ENCODE measurements at regions not wholly inside any gene's neighbourhood (a gene's known extent, or its start where the extent isn't known, plus 50 kb on each side); places are given as distances from the start of the nearest gene placed in this dataset.

- Mint-ChIP-seq H3K36me3 (ENCODE audit: low read depth) (no peaks in the 10 kb centered on the region), H3K27ac (ENCODE audit: unreplicated experiment) (no peak overlapping the region), H3K9me3 (ENCODE audit: low read depth) (no peaks in the 10 kb centered on the region), H3K4me3 (ENCODE audit: unreplicated experiment) (no peak overlapping the region), H3K4me1 (ENCODE audit: low read depth) (no peaks in the 10 kb centered on the region), H3K27me3 (ENCODE audit: low read depth) (peaks cover 12% of the 10 kb centered on the region)
- DNase-seq (ENCODE audit: low spot score): no peak
- no peak for TF ChIP-seq CTCF (IDR thresholded peaks at IDR 0.05)
Observed at GRCh38 chr13:103161476-103161875, 95.3 kb upstream of the SLC10A2 start.

GRCh38 chr13:103157434-103158145 lies 91.4 kb upstream of the SLC10A2 start:
- Mint-ChIP-seq H3K9me3 (ENCODE audit: low read depth) (no peaks in the 10 kb centered on the region), H3K4me3 (ENCODE audit: unreplicated experiment) (no peak overlapping the region), H3K27me3 (ENCODE audit: low read depth) (peaks cover 24% of the 10 kb centered on the region), H3K4me1 (ENCODE audit: low read depth) (no peaks in the 10 kb centered on the region), H3K27ac (ENCODE audit: unreplicated experiment) (no peak overlapping the region), H3K36me3 (ENCODE audit: low read depth) (no peaks in the 10 kb centered on the region)
- TF ChIP-seq CTCF (IDR thresholded peaks at IDR 0.05): no peak
- no peak for DNase-seq (ENCODE audit: low spot score)

- Mint-ChIP-seq H3K27me3 (ENCODE audit: low read depth) (peaks cover 24% of the 10 kb centered on the region), H3K4me3 (ENCODE audit: unreplicated experiment) (no peak overlapping the region)
Observed at GRCh38 chr13:103157016-103157415, 90.8 kb upstream of the SLC10A2 start.

GRCh38 chr13:103156346-103156998 lies 90.3 kb upstream of the SLC10A2 start:
- Mint-ChIP-seq H3K4me1 (ENCODE audit: low read depth) (no peaks in the 10 kb centered on the region), H3K27ac (ENCODE audit: unreplicated experiment) (no peak overlapping the region), H3K36me3 (ENCODE audit: low read depth) (no peaks in the 10 kb centered on the region), H3K4me3 (ENCODE audit: unreplicated experiment) (no peak overlapping the region), H3K9me3 (ENCODE audit: low read depth) (no peaks in the 10 kb centered on the region), H3K27me3 (ENCODE audit: low read depth) (peaks cover 24% of the 10 kb centered on the region)
- no peak for DNase-seq (ENCODE audit: low spot score)
- no peak for TF ChIP-seq CTCF (IDR thresholded peaks at IDR 0.05)

More at GRCh38 chr13:103157016-103157415, 90.8 kb upstream of the SLC10A2 start:
- Mint-ChIP-seq H3K27ac (ENCODE audit: unreplicated experiment) (no peak overlapping the region), H3K36me3 (ENCODE audit: low read depth) (no peaks in the 10 kb centered on the region), H3K4me1 (ENCODE audit: low read depth) (no peaks in the 10 kb centered on the region), H3K9me3 (ENCODE audit: low read depth) (no peaks in the 10 kb centered on the region)
- no peak for TF ChIP-seq CTCF (IDR thresholded peaks at IDR 0.05)
- DNase-seq (ENCODE audit: low spot score): no peak

GRCh38 chr13:103153466-103153865 lies 87.2 kb upstream of the SLC10A2 start:
- H3K9me3 Mint-ChIP-seq (ENCODE audit: low read depth): no peaks in the 10 kb centered on the region
- H3K4me3 Mint-ChIP-seq (ENCODE audit: unreplicated experiment): no peak overlapping the region
- no peak for DNase-seq (ENCODE audit: low spot score)
- H3K27me3 Mint-ChIP-seq (ENCODE audit: low read depth): peaks cover 23% of the 10 kb centered on the region
- H3K4me1 Mint-ChIP-seq (ENCODE audit: low read depth): no peaks in the 10 kb centered on the region
- H3K27ac Mint-ChIP-seq (ENCODE audit: unreplicated experiment): no peak overlapping the region
- TF ChIP-seq CTCF (IDR thresholded peaks at IDR 0.05): no peak
- H3K36me3 Mint-ChIP-seq (ENCODE audit: low read depth): peaks cover 3% of the 10 kb centered on the region

All from chondrocyte (in vitro differentiated cells).